Natural killer cell (primary cell): ENCODE measurements at regions not wholly inside any gene's neighbourhood (a gene's known extent, or its start where the extent isn't known, plus 50 kb on each side); places are given as distances from the start of the nearest gene placed in this dataset.
"Not testable (repeated sequence)": the region's sequence is repeated elsewhere in the genome, so short reads cannot be mapped to it uniquely, and the experiment has no call there.

Experiments used
- ATAC-seq, 3 donors: fragments of 150-1000 bp in 2 of 3; fragments of 200-7000 bp in 1 of 3; cut with Tn5 transposase; 1 replicate in 1 of 3; 2 replicates in 2 of 3; pipeline ENCODE4 v1.10.0; 2021; ENCODE audit warnings: mild to moderate bottlenecking in 2 of 3, moderate library complexity in 2 of 3
- DNase-seq, 2 donors: peaks; one replicate each; pipeline versions ENCODE4 v3.0.0 to v3.0.0-alpha.2; 2013 to 2021; ENCODE audit warnings: mixed read lengths in 1 of 2
- H3K27ac ChIP-seq: one replicate; pipeline ENCODE4 v1.5.1; 2013; ENCODE audit warnings: mild to moderate bottlenecking, low read length
- H3K27me3 ChIP-seq: one replicate; pipeline ENCODE4 v1.6.1; 2013; ENCODE audit warnings: low read length; ENCODE audit not compliant: control insufficient read depth, insufficient read depth
- H3K36me3 ChIP-seq: one replicate; pipeline ENCODE4 v1.6.1; 2013; ENCODE audit warnings: low read length; ENCODE audit not compliant: control insufficient read depth, insufficient read depth
- H3K4me1 ChIP-seq: one replicate; pipeline ENCODE4 v1.6.1; 2013; ENCODE audit warnings: low read length; ENCODE audit not compliant: control insufficient read depth, insufficient read depth
- H3K4me3 ChIP-seq: one replicate; pipeline ENCODE4 v1.5.1; 2013; ENCODE audit warnings: low read length
- H3K9me3 ChIP-seq: one replicate; pipeline ENCODE4 v1.6.1; 2013; ENCODE audit warnings: low read length; ENCODE audit not compliant: control insufficient read depth, insufficient read depth
- H3K27ac Mint-ChIP-seq, 2 donors: one replicate each; pipeline ENCODE4 v1.8.0; 2022; ENCODE audit warnings: mild to moderate bottlenecking in 2 of 2, mixed read lengths in 2 of 2, moderate library complexity in 1 of 2
- H3K27me3 Mint-ChIP-seq, 2 donors: one replicate each; pipeline ENCODE4 v1.8.0; 2022; ENCODE audit warnings: low read depth in 2 of 2, mixed read lengths in 2 of 2
- H3K36me3 Mint-ChIP-seq: one replicate; pipeline ENCODE4 v1.8.0; 2022; ENCODE audit warnings: mixed read lengths
- H3K4me1 Mint-ChIP-seq, 2 donors: one replicate each; pipeline ENCODE4 v1.8.0; 2022; ENCODE audit warnings: mixed read lengths in 2 of 2
- H3K4me3 Mint-ChIP-seq: one replicate; pipeline ENCODE4 v1.8.0; 2022; ENCODE audit warnings: mild to moderate bottlenecking, moderate library complexity, mixed read lengths
- H3K9me3 Mint-ChIP-seq, 2 donors: one replicate each; pipeline ENCODE4 v1.8.0; 2022; ENCODE audit warnings: mixed read lengths in 2 of 2
- CTCF ChIP-seq: fragments of 200-600 bp; IDR thresholded peaks from one replicate; pipeline ENCODE4 v1.8.0; 2022; ENCODE audit warnings: antibody characterized with exemption
- WGBS: methylation state at CpG from one replicate; pipeline ENCODE4 v1.1.7; 2013; ENCODE audit warnings: missing lambda C conversion rate; ENCODE audit not compliant: insufficient coverage; 5-methylcytosine and 5-hydroxymethylcytosine counted together
- intact Hi-C: fragments of 100-400 bp; cut with micrococcal nuclease; formaldehyde crosslinking; loops from one replicate; pipeline ENCODE4 v1.14.2; 2022

- Histone ChIP-seq H3K9me3 (no peaks in the 10 kb centered on the region), H3K36me3 (no peaks in the 10 kb centered on the region), H3K27ac (no peak overlapping the region), H3K4me1 (no peaks in the 10 kb centered on the region), H3K4me3 (no peak overlapping the region), H3K27me3 (no peaks in the 10 kb centered on the region)
- intact Hi-C loops, result no loop called here
- no peak for TF ChIP-seq CTCF
- ATAC-seq (no peak), DNase-seq (no peak)
- Mint-ChIP-seq H3K27ac (peak overlapping the region in 1 of 2 donors; percentile 4), H3K4me1 (peaks cover 16 to 17% of the 10 kb centered on the region in 2 donors), H3K4me3 (no peak overlapping the region), H3K36me3 (peaks cover 12% of the 10 kb centered on the region), H3K27me3 (peaks cover 4 to 6% of the 10 kb centered on the region in 2 donors), H3K9me3 (peaks cover 0 to 6% of the 10 kb centered on the region in 2 donors)
- WGBS, result no CpG with 5 or more reads among the region's 1 CpG
Measured at GRCh38 chr6:131436358-131436757, 136.7 kb upstream of the ARG1 start.

GRCh38 chr6:131443014-131443413 is 130.0 kb upstream of the ARG1 start:
- H3K4me1 Mint-ChIP-seq, result peaks cover 6% of the 10 kb centered on the region in 2 donors
- no peaks in the 10 kb centered on the region for H3K9me3 ChIP-seq
- intact Hi-C loops, result no loop called here
- H3K27ac ChIP-seq, result no peak overlapping the region
- H3K27ac Mint-ChIP-seq, result no peak overlapping the region
- no peaks in the 10 kb centered on the region for H3K36me3 Mint-ChIP-seq
- H3K27me3 ChIP-seq, result no peaks in the 10 kb centered on the region
- H3K27me3 Mint-ChIP-seq, result no peaks in the 10 kb centered on the region
- no peaks in the 10 kb centered on the region for H3K9me3 Mint-ChIP-seq
- H3K4me3 ChIP-seq, result no peak overlapping the region
- no peak overlapping the region for H3K4me3 Mint-ChIP-seq
- no peaks in the 10 kb centered on the region for H3K36me3 ChIP-seq
- no peak for ATAC-seq
- 96% methylated on average over 3 of the region's 3 CpGs for WGBS
- peak in 1 of 2 donors; percentile 8 for DNase-seq
- no peak for TF ChIP-seq CTCF
- peaks cover 5% of the 10 kb centered on the region for H3K4me1 ChIP-seq

GRCh38 chr6:131443514-131443913 is 129.5 kb upstream of the ARG1 start:
- no peak overlapping the region for H3K27ac Mint-ChIP-seq
- ATAC-seq (peak in 2 of 3 donors; percentile 43), DNase-seq (peak in 1 of 2 donors; percentile 55)
- Histone ChIP-seq H3K27ac (no peak overlapping the region), H3K4me3 (no peak overlapping the region), H3K36me3 (no peaks in the 10 kb centered on the region), H3K4me1 (peaks cover 5% of the 10 kb centered on the region), H3K27me3 (no peaks in the 10 kb centered on the region), H3K9me3 (no peaks in the 10 kb centered on the region)
- peaks cover 6% of the 10 kb centered on the region in 2 donors for H3K4me1 Mint-ChIP-seq
- WGBS, result 82% methylated on average over 3 of the region's 3 CpGs
- no peaks in the 10 kb centered on the region for H3K36me3 Mint-ChIP-seq
- intact Hi-C loops, result no loop called here
- no peak overlapping the region for H3K4me3 Mint-ChIP-seq
- H3K27me3 Mint-ChIP-seq, result no peaks in the 10 kb centered on the region
- H3K9me3 Mint-ChIP-seq, result no peaks in the 10 kb centered on the region
- no peak for TF ChIP-seq CTCF

- H3K4me3 Mint-ChIP-seq, H3K27ac Mint-ChIP-seq, H3K27ac ChIP-seq, H3K4me1 ChIP-seq, H3K4me1 Mint-ChIP-seq, H3K27me3 ChIP-seq, intact Hi-C loops, H3K9me3 Mint-ChIP-seq, H3K36me3 ChIP-seq, DNase-seq, H3K36me3 Mint-ChIP-seq, H3K4me3 ChIP-seq, H3K9me3 ChIP-seq, ATAC-seq, H3K27me3 Mint-ChIP-seq: not testable (repeated sequence)
Measured at GRCh38 chr6:131445356-131445755, 127.7 kb upstream of the ARG1 start.
